ENCODE measurements at regions not wholly inside any gene's neighbourhood (a gene's known extent, or its start where the extent isn't known, plus 50 kb on each side); places are given as distances from the start of the nearest gene placed in this dataset.

- Histone ChIP-seq H3K27ac (ENCODE audit: low read depth, low read length) (no peak overlapping the region), H3K36me3 (ENCODE audit: control insufficient read depth, low read length) (no peaks in the 10 kb centered on the region), H3K4me1 (ENCODE audit: control insufficient read depth, low read length) (no peaks in the 10 kb centered on the region), H3K9me2 (replicated peaks; ENCODE audit: control insufficient read depth, low read length) (no peaks in the 10 kb centered on the region), H3F3A (ENCODE audit: control insufficient read depth, insufficient read depth) (no peaks in the 10 kb centered on the region), H3K27me3 (ENCODE audit: control insufficient read depth, low read length) (no peaks in the 10 kb centered on the region; the same call in 1 of the 2 replicates), H3K79me2 (ENCODE audit: control insufficient read depth, low read length) (no peaks in the 10 kb centered on the region), H4K20me1 (ENCODE audit: control insufficient read depth, insufficient read depth, low read depth, low read length) (no peaks in the 10 kb centered on the region), H3K9me3 (ENCODE audit: control insufficient read depth, insufficient read depth, low read length) (no peaks in the 10 kb centered on the region; the same call in 1 of the 2 replicates), H3K4me3 (ENCODE audit: low read length) (no peak overlapping the region), H3K4me2 (ENCODE audit: low read length) (no peak overlapping the region)
- TF ChIP-seq CTCF (IDR thresholded peaks at IDR 0.05; ENCODE audit: low read depth, low read length, poor library complexity, severe bottlenecking) (no peak), EZH2phosphoT487 (IDR thresholded peaks at IDR 0.05; ENCODE audit: borderline replicate concordance, low read length) (no peak)
These were observed 371.5 kb downstream of the SEC14L1 start for GRCh38 chr17:77512062-77512946.

GRCh38 chr17:77513045-77513444 is 372.3 kb downstream of the SEC14L1 start:
- Histone ChIP-seq H4K20me1 (ENCODE audit: control insufficient read depth, insufficient read depth, low read depth, low read length) (no peaks in the 10 kb centered on the region), H3K36me3 (ENCODE audit: control insufficient read depth, low read length) (no peaks in the 10 kb centered on the region), H3K27me3 (ENCODE audit: control insufficient read depth, low read length) (no peaks in the 10 kb centered on the region; the same call in 1 of the 2 replicates), H3K4me2 (ENCODE audit: low read length) (no peak overlapping the region), H3K4me3 (ENCODE audit: low read length) (no peak overlapping the region), H3K27ac (ENCODE audit: low read depth, low read length) (no peak overlapping the region), H3K9me2 (replicated peaks; ENCODE audit: control insufficient read depth, low read length) (no peaks in the 10 kb centered on the region), H3F3A (ENCODE audit: control insufficient read depth, insufficient read depth) (no peaks in the 10 kb centered on the region), H3K4me1 (ENCODE audit: control insufficient read depth, low read length) (no peaks in the 10 kb centered on the region), H3K9me3 (ENCODE audit: control insufficient read depth, insufficient read depth, low read length) (no peaks in the 10 kb centered on the region; the same call in 1 of the 2 replicates), H3K79me2 (ENCODE audit: control insufficient read depth, low read length) (no peaks in the 10 kb centered on the region)
- TF ChIP-seq EZH2phosphoT487 (IDR thresholded peaks at IDR 0.05; ENCODE audit: borderline replicate concordance, low read length) (no peak), CTCF (IDR thresholded peaks at IDR 0.05; ENCODE audit: low read depth, low read length, poor library complexity, severe bottlenecking) (no peak)

- H3K27me3 ChIP-seq (ENCODE audit: control insufficient read depth, low read length), result no peaks in the 10 kb centered on the region; the same call in 1 of the 2 replicates
- no peak for TF ChIP-seq CTCF (IDR thresholded peaks at IDR 0.05; ENCODE audit: low read depth, low read length, poor library complexity, severe bottlenecking)
- no peak for TF ChIP-seq EZH2phosphoT487 (IDR thresholded peaks at IDR 0.05; ENCODE audit: borderline replicate concordance, low read length)
These were observed 374.5 kb downstream of the SEC14L1 start for GRCh38 chr17:77515227-77515626.

More at GRCh38 chr17:77515227-77515626, 374.5 kb downstream of the SEC14L1 start:
- H3K9me2 ChIP-seq (replicated peaks; ENCODE audit: control insufficient read depth, low read length), result no peaks in the 10 kb centered on the region
- no peaks in the 10 kb centered on the region for H3K79me2 ChIP-seq (ENCODE audit: control insufficient read depth, low read length)
- H4K20me1 ChIP-seq (ENCODE audit: control insufficient read depth, insufficient read depth, low read depth, low read length), result no peaks in the 10 kb centered on the region
- no peak overlapping the region for H3K4me2 ChIP-seq (ENCODE audit: low read length)
- H3F3A ChIP-seq (ENCODE audit: control insufficient read depth, insufficient read depth), result no peaks in the 10 kb centered on the region
- no peak overlapping the region for H3K4me3 ChIP-seq (ENCODE audit: low read length)
- no peaks in the 10 kb centered on the region; the same call in 1 of the 2 replicates for H3K9me3 ChIP-seq (ENCODE audit: control insufficient read depth, insufficient read depth, low read length)
- no peaks in the 10 kb centered on the region for H3K4me1 ChIP-seq (ENCODE audit: control insufficient read depth, low read length)
- no peak overlapping the region for H3K27ac ChIP-seq (ENCODE audit: low read depth, low read length)
- no peaks in the 10 kb centered on the region for H3K36me3 ChIP-seq (ENCODE audit: control insufficient read depth, low read length)
